ES-I3 (cell line): ENCODE measurements at regions not wholly inside any gene's neighbourhood (a gene's known extent, or its start where the extent isn't known, plus 50 kb on each side); places are given as distances from the start of the nearest gene placed in this dataset.

Source experiments
- H3K36me3 ChIP-seq: 2 replicates; pipeline ENCODE4 v1.6.1; 2013; ENCODE audit warnings: mild to moderate bottlenecking, low read length, control low read depth, moderate library complexity; ENCODE audit not compliant: insufficient read depth
- H3K4me1 ChIP-seq: 2 replicates; pipeline ENCODE4 v1.6.1; 2013; ENCODE audit warnings: mild to moderate bottlenecking, control low read depth, low read length; ENCODE audit not compliant: insufficient read depth
- H3K9ac ChIP-seq: 2 replicates; pipeline ENCODE4 v1.6.1; 2013; ENCODE audit warnings: low read depth, mild to moderate bottlenecking, low read length, moderate library complexity
- H3K9me3 ChIP-seq: 2 replicates; pipeline ENCODE4 v1.6.1; 2013; ENCODE audit warnings: mild to moderate bottlenecking, low read length, moderate library complexity; ENCODE audit not compliant: control insufficient read depth, insufficient read depth

GRCh38 chr15:62927196-62927595, 115.4 kb upstream of the TPM1 start:
- no peak overlapping the region for H3K9ac ChIP-seq
- H3K4me1 ChIP-seq: peaks cover 4% of the 10 kb centered on the region; the same call in 1 of the 2 replicates
- no peaks in the 10 kb centered on the region for H3K36me3 ChIP-seq
- no peaks in the 10 kb centered on the region for H3K9me3 ChIP-seq

- Histone ChIP-seq H3K4me1 (peaks cover 4% of the 10 kb centered on the region; the same call in 1 of the 2 replicates), H3K9ac (no peak overlapping the region), H3K36me3 (no peaks in the 10 kb centered on the region), H3K9me3 (no peaks in the 10 kb centered on the region)
These were observed 114.7 kb upstream of the TPM1 start for GRCh38 chr15:62927836-62928235.

GRCh38 chr15:62928242-62928999, 114.1 kb upstream of the TPM1 start:
- Histone ChIP-seq H3K36me3 (no peaks in the 10 kb centered on the region), H3K9me3 (no peaks in the 10 kb centered on the region), H3K4me1 (peaks cover 4% of the 10 kb centered on the region; the same call in 1 of the 2 replicates), H3K9ac (no peak overlapping the region)

GRCh38 chr15:62929000-62929357, 113.6 kb upstream of the TPM1 start:
- H3K9ac ChIP-seq: no peak overlapping the region

GRCh38 chr15:62931650-62932049, 110.9 kb upstream of the TPM1 start:
- peaks cover 4% of the 10 kb centered on the region; the same call in 1 of the 2 replicates for H3K4me1 ChIP-seq

More at GRCh38 chr15:62929000-62929357, 113.6 kb upstream of the TPM1 start:
- Histone ChIP-seq H3K36me3 (no peaks in the 10 kb centered on the region), H3K9me3 (no peaks in the 10 kb centered on the region), H3K4me1 (peaks cover 4% of the 10 kb centered on the region; the same call in 1 of the 2 replicates)

GRCh38 chr15:62932436-62932835, 110.1 kb upstream of the TPM1 start:
- H3K36me3 ChIP-seq: no peaks in the 10 kb centered on the region
- H3K4me1 ChIP-seq: peaks cover 4% of the 10 kb centered on the region; the same call in 1 of the 2 replicates
- H3K9me3 ChIP-seq: no peaks in the 10 kb centered on the region
- no peak overlapping the region for H3K9ac ChIP-seq

More at GRCh38 chr15:62931650-62932049, 110.9 kb upstream of the TPM1 start:
- Histone ChIP-seq H3K36me3 (no peaks in the 10 kb centered on the region), H3K9me3 (no peaks in the 10 kb centered on the region), H3K9ac (no peak overlapping the region)

- Histone ChIP-seq H3K36me3 (no peaks in the 10 kb centered on the region), H3K4me1 (peaks cover 4% of the 10 kb centered on the region; the same call in 1 of the 2 replicates), H3K9me3 (no peaks in the 10 kb centered on the region), H3K9ac (no peak overlapping the region)
These were observed 109.2 kb upstream of the TPM1 start for GRCh38 chr15:62933386-62933785.

GRCh38 chr15:62934236-62934971, 108.1 kb upstream of the TPM1 start:
- no peaks in the 10 kb centered on the region; the same call in 1 of the 2 replicates for H3K4me1 ChIP-seq
- no peaks in the 10 kb centered on the region for H3K36me3 ChIP-seq
- H3K9me3 ChIP-seq: no peaks in the 10 kb centered on the region
- H3K9ac ChIP-seq: no peak overlapping the region

GRCh38 chr15:62935300-62936081, 107.1 kb upstream of the TPM1 start:
- Histone ChIP-seq H3K4me1 (peaks cover 1% of the 10 kb centered on the region; the same call in 1 of the 2 replicates), H3K9me3 (no peaks in the 10 kb centered on the region), H3K9ac (no peak overlapping the region), H3K36me3 (no peaks in the 10 kb centered on the region)

GRCh38 chr15:62938825-62939224, 103.7 kb upstream of the TPM1 start:
- Histone ChIP-seq H3K4me1 (peaks cover 13% of the 10 kb centered on the region; the same call in 1 of the 2 replicates), H3K9me3 (no peaks in the 10 kb centered on the region), H3K36me3 (no peaks in the 10 kb centered on the region)

GRCh38 chr15:62940093-62940754, 102.3 kb upstream of the TPM1 start:
- peaks cover 13% of the 10 kb centered on the region; the same call in 1 of the 2 replicates for H3K4me1 ChIP-seq
- H3K9ac ChIP-seq: no peak overlapping the region
- H3K9me3 ChIP-seq: no peaks in the 10 kb centered on the region
- H3K36me3 ChIP-seq: no peaks in the 10 kb centered on the region

More at GRCh38 chr15:62938825-62939224, 103.7 kb upstream of the TPM1 start:
- no peak overlapping the region for H3K9ac ChIP-seq

GRCh38 chr15:62940755-62941361, 101.7 kb upstream of the TPM1 start:
- Histone ChIP-seq H3K9ac (no peak overlapping the region), H3K36me3 (no peaks in the 10 kb centered on the region), H3K4me1 (peaks cover 13% of the 10 kb centered on the region; the same call in 1 of the 2 replicates), H3K9me3 (no peaks in the 10 kb centered on the region)

GRCh38 chr15:62941699-62942098, 100.8 kb upstream of the TPM1 start:
- H3K9ac ChIP-seq: no peak overlapping the region
- no peaks in the 10 kb centered on the region for H3K36me3 ChIP-seq
- H3K4me1 ChIP-seq: peaks cover 13% of the 10 kb centered on the region; the same call in 1 of the 2 replicates
- no peaks in the 10 kb centered on the region for H3K9me3 ChIP-seq
